ENCODE measurements at regions not wholly inside any gene's neighbourhood (a gene's known extent, or its start where the extent isn't known, plus 50 kb on each side); places are given as distances from the start of the nearest gene placed in this dataset.

DNA sequence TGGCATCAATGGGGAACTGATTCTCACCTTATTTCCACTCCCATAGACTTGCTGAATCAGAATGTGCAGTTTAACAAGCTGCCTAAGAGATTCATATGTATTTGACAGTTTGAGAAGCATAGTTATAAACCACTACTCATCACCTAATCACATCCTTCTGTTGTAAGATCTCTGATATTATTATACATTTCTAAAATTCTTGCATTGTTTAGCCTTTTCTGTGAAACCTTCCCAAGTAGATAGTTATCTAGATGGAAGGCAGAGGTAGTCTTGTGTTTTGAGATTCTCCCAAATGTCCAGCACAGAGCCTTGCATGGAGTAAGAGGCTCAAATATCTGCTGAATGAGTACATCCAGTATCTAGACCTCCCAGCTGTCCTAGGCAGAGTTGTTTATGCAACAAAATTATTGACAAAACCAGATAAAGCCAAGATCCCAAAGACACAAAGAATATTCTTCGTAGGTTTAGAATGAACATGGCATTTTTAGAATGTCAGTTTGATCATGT, 227.3 kb downstream of the KDR start:
- Histone ChIP-seq H3K4me1 (ENCODE audit: control insufficient read depth in 1 of 2, insufficient read depth in 2 of 2, low read length in 2 of 2) (peaks cover 5 to 7% of the 10 kb centered on the region in 2 donors), H3K9ac (ENCODE audit: insufficient read depth, low read length, poor library complexity, severe bottlenecking) (no peak overlapping the region), H3K36me3 (replicated peaks in 1 of 2; ENCODE audit: control insufficient read depth in 1 of 2, insufficient read depth in 2 of 2, low read length in 2 of 2) (no peaks in the 10 kb centered on the region), H3K27me3 (ENCODE audit: control insufficient read depth in 2 of 2, insufficient read depth in 2 of 2, low read length in 2 of 2) (no peaks in the 10 kb centered on the region), H3K79me2 (ENCODE audit: insufficient read depth, low read length) (no peaks in the 10 kb centered on the region), H2AFZ (ENCODE audit: insufficient read depth, low read depth, low read length, poor library complexity, severe bottlenecking) (no peak overlapping the region), H4K20me1 (ENCODE audit: insufficient read depth, low read length) (no peaks in the 10 kb centered on the region), H3K27ac (ENCODE audit: low read depth in 1 of 2, low read length in 2 of 2) (no peak overlapping the region), H3K4me2 (replicated peaks; ENCODE audit: extremely low read depth, low read length, poor library complexity, severe bottlenecking) (no peak overlapping the region), H3K9me3 (replicated peaks in 1 of 2; ENCODE audit: control insufficient read depth in 1 of 2, insufficient read depth in 1 of 2, low read length in 2 of 2) (no peaks in the 10 kb centered on the region), H3K4me3 (replicated peaks in 1 of 3; ENCODE audit: low read depth in 2 of 3, low read length in 3 of 3) (no peak overlapping the region)
- peaks cover 0 to 6% (median 2%) of the 10 kb centered on the region in 7 donors for H3K9me3 Mint-ChIP-seq
- WGBS (ENCODE audit: insufficient coverage): no CpG with 5 or more reads among the region's 1 CpG
- H3K4me3 Mint-ChIP-seq: no peak overlapping the region
- H3K4me1 Mint-ChIP-seq: peaks cover 19% of the 10 kb centered on the region
- intact Hi-C loops (cut with micrococcal nuclease): no loop called here
- H3K27ac Mint-ChIP-seq: peak overlapping the region in 1 of 7 donors; percentile 21
- TF ChIP-seq, protein P1, sequence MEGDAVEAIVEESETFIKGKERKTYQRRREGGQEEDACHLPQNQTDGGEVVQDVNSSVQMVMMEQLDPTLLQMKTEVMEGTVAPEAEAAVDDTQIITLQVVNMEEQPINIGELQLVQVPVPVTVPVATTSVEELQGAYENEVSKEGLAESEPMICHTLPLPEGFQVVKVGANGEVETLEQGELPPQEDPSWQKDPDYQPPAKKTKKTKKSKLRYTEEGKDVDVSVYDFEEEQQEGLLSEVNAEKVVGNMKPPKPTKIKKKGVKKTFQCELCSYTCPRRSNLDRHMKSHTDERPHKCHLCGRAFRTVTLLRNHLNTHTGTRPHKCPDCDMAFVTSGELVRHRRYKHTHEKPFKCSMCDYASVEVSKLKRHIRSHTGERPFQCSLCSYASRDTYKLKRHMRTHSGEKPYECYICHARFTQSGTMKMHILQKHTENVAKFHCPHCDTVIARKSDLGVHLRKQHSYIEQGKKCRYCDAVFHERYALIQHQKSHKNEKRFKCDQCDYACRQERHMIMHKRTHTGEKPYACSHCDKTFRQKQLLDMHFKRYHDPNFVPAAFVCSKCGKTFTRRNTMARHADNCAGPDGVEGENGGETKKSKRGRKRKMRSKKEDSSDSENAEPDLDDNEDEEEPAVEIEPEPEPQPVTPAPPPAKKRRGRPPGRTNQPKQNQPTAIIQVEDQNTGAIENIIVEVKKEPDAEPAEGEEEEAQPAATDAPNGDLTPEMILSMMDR (IDR thresholded peaks at IDR 0.05): no peak
- no peaks in the 10 kb centered on the region for H3K36me3 Mint-ChIP-seq
- DNase-seq: no peak
- H3K27me3 Mint-ChIP-seq (ENCODE audit: low read depth in 3 of 3): no peaks in the 10 kb centered on the region

DNA sequence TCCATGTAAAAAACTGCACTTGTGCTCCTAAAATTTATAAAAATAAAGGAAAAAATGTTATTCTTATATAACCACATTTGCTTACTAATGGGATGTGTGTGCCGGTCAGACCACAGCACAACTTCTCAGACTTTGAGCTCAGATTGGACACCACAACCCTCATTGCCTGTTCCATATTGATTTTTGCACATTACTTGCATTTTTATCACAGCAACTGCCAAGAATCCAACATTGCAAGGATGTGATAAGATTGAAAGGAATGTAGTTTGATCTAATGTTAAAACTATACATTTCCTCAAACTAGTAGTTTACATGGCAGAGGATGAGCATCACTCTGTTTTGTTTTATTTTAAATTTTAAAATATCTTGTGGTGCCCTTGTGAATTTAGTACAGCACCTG, 227.8 kb downstream of the KDR start:
- H3K79me2 ChIP-seq (ENCODE audit: insufficient read depth, low read length): no peaks in the 10 kb centered on the region
- no peak overlapping the region for H2AFZ ChIP-seq (ENCODE audit: insufficient read depth, low read depth, low read length, poor library complexity, severe bottlenecking)
- DNase-seq: no peak
- no peaks in the 10 kb centered on the region for H3K36me3 ChIP-seq (replicated peaks in 1 of 2; ENCODE audit: control insufficient read depth in 1 of 2, insufficient read depth in 2 of 2, low read length in 2 of 2)
- H3K4me3 ChIP-seq (replicated peaks in 1 of 3; ENCODE audit: low read depth in 2 of 3, low read length in 3 of 3): no peak overlapping the region
- no peak overlapping the region for H3K27ac ChIP-seq (ENCODE audit: low read depth in 1 of 2, low read length in 2 of 2)
- Mint-ChIP-seq H3K4me3 (no peak overlapping the region), H3K9me3 (peaks cover 0 to 6% (median 2%) of the 10 kb centered on the region in 7 donors), H3K36me3 (no peaks in the 10 kb centered on the region), H3K27me3 (ENCODE audit: low read depth in 3 of 3) (peaks cover 0 to 3% (median 0%) of the 10 kb centered on the region in 3 donors), H3K27ac (no peak overlapping the region), H3K4me1 (peaks cover 21% of the 10 kb centered on the region)
- no CpG with 5 or more reads among the region's 1 CpG for WGBS (ENCODE audit: insufficient coverage)
- H4K20me1 ChIP-seq (ENCODE audit: insufficient read depth, low read length): no peaks in the 10 kb centered on the region
- intact Hi-C loops (cut with micrococcal nuclease): no loop called here
- TF ChIP-seq, protein P1 (IDR thresholded peaks at IDR 0.05): no peak
- H3K9ac ChIP-seq (ENCODE audit: insufficient read depth, low read length, poor library complexity, severe bottlenecking): no peak overlapping the region
- H3K4me2 ChIP-seq (replicated peaks; ENCODE audit: extremely low read depth, low read length, poor library complexity, severe bottlenecking): no peak overlapping the region
- H3K4me1 ChIP-seq (ENCODE audit: control insufficient read depth in 1 of 2, insufficient read depth in 2 of 2, low read length in 2 of 2): peaks cover 5 to 7% of the 10 kb centered on the region in 2 donors
- H3K9me3 ChIP-seq (replicated peaks in 1 of 2; ENCODE audit: control insufficient read depth in 1 of 2, insufficient read depth in 1 of 2, low read length in 2 of 2): no peaks in the 10 kb centered on the region
- no peaks in the 10 kb centered on the region for H3K27me3 ChIP-seq (ENCODE audit: control insufficient read depth in 2 of 2, insufficient read depth in 2 of 2, low read length in 2 of 2)

Data from CD14-positive monocyte (primary cell).